ENCODE measurements at regions not wholly inside any gene's neighbourhood (a gene's known extent, or its start where the extent isn't known, plus 50 kb on each side); places are given as distances from the start of the nearest gene placed in this dataset.

DNA sequence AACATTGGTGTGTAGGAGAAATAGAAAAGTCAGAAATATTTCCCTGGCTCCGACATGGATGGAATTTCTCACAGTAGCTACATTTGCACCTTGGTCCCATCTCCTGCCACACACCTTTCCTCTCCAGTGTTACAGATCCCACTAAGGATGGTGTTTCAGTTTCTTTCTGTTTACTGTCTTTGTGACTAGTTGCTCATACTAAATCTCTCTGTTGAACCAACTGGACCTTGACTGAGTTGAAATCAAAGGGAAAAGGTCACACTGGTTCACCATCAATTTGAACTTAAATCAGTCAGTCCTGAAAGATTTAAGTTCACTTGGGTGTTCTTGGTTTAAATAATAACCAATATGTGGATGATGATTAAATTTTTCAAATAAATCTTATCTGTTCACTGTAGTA lies 754.2 kb downstream of the OTOL1 start:
- TF ChIP-seq, protein P1, sequence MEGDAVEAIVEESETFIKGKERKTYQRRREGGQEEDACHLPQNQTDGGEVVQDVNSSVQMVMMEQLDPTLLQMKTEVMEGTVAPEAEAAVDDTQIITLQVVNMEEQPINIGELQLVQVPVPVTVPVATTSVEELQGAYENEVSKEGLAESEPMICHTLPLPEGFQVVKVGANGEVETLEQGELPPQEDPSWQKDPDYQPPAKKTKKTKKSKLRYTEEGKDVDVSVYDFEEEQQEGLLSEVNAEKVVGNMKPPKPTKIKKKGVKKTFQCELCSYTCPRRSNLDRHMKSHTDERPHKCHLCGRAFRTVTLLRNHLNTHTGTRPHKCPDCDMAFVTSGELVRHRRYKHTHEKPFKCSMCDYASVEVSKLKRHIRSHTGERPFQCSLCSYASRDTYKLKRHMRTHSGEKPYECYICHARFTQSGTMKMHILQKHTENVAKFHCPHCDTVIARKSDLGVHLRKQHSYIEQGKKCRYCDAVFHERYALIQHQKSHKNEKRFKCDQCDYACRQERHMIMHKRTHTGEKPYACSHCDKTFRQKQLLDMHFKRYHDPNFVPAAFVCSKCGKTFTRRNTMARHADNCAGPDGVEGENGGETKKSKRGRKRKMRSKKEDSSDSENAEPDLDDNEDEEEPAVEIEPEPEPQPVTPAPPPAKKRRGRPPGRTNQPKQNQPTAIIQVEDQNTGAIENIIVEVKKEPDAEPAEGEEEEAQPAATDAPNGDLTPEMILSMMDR (conservative IDR thresholded peaks at IDR 0.05; ENCODE audit: low read length): no peak
- TF ChIP-seq EZH2phosphoT487 (IDR thresholded peaks at IDR 0.05; ENCODE audit: borderline replicate concordance): no peak

Data from Loucy (cell line).